WTC11 (cell line): ENCODE measurements at regions not wholly inside any gene's neighbourhood (a gene's known extent, or its start where the extent isn't known, plus 50 kb on each side); places are given as distances from the start of the nearest gene placed in this dataset.
"Not testable (repeated sequence)": the region's sequence is repeated elsewhere in the genome, so short reads cannot be mapped to it uniquely, and the experiment has no call there.

Source experiments
- ATAC-seq: fragments of 200-7000 bp; cut with Tn5 transposase; 2 replicates; pipeline ENCODE4 v1.10.0; 2021; ENCODE audit warnings: mild to moderate bottlenecking, moderate library complexity
- CTCF ChIA-PET: fragments of 300-600 bp; sonication (Branson Sonifier 250); formaldehyde crosslinking; loops from one replicate; lab custom pipeline; 2021; ENCODE audit warnings: antibody characterized with exemption; lab: Charles Lee
- POLR2A ChIA-PET: fragments of 350-600 bp; sonication (Branson Sonifier 250); formaldehyde crosslinking; loops from one replicate; lab custom pipeline; 2021; ENCODE audit warnings: antibody characterized with exemption; lab: Charles Lee
- DNase-seq: peaks from one replicate; pipeline ENCODE4 v3.0.0; 2021; ENCODE audit warnings: low spot score
- H3K27ac Mint-ChIP-seq: 2 replicates; pipeline ENCODE4 v1.8.0; 2021; ENCODE audit warnings: mixed read lengths
- H3K27me3 Mint-ChIP-seq: 2 replicates; pipeline ENCODE4 v1.8.0; 2021; ENCODE audit warnings: low read depth, mild to moderate bottlenecking, moderate library complexity, mixed read lengths
- H3K36me3 Mint-ChIP-seq: 2 replicates; pipeline ENCODE4 v1.8.0; 2021; ENCODE audit warnings: mixed read lengths
- H3K4me1 Mint-ChIP-seq: 2 replicates; pipeline ENCODE4 v1.8.0; 2022; ENCODE audit warnings: mixed read lengths
- H3K4me3 Mint-ChIP-seq: 2 replicates; pipeline ENCODE4 v1.8.0; 2021; ENCODE audit warnings: mild to moderate bottlenecking, moderate library complexity, mixed read lengths
- H3K9me3 Mint-ChIP-seq: 2 replicates; pipeline ENCODE4 v1.8.0; 2021; ENCODE audit warnings: mixed read lengths
- CREB1 ChIP-seq: sonication (generic); formaldehyde crosslinking; IDR thresholded peaks from 2 replicates; pipeline ENCODE4 v1.8.0; 2023; ENCODE audit warnings: mild to moderate bottlenecking, missing genetic modification reagents
- FOXJ3 ChIP-seq: sonication (generic); formaldehyde crosslinking; IDR thresholded peaks from 2 replicates; pipeline ENCODE4 v1.9.0; 2021; ENCODE audit warnings: missing genetic modification reagents, mild to moderate bottlenecking, borderline replicate concordance
- FOXK1 ChIP-seq: sonication (generic); formaldehyde crosslinking; IDR thresholded peaks from 2 replicates; pipeline ENCODE4 v1.8.0; 2022; ENCODE audit warnings: mild to moderate bottlenecking, moderate library complexity, missing genetic modification reagents
- FOXP1 ChIP-seq: sonication (generic); formaldehyde crosslinking; IDR thresholded peaks from 2 replicates; pipeline ENCODE4 v1.8.0; 2022; ENCODE audit warnings: missing genetic modification reagents, mild to moderate bottlenecking, moderate library complexity, borderline replicate concordance
- GABPB1 ChIP-seq: sonication (generic); formaldehyde crosslinking; IDR thresholded peaks from 2 replicates; pipeline ENCODE4 v1.8.1; 2023; ENCODE audit warnings: mild to moderate bottlenecking, missing genetic modification reagents
- JAZF1 ChIP-seq: fragments of 250-450 bp; sonication (Bioruptor Pico); IDR thresholded peaks from 2 replicates; pipeline ENCODE4 v1.9.0; 2021; ENCODE audit warnings: moderate library complexity, mild to moderate bottlenecking, inconsistent platforms
- SMAD3 ChIP-seq: sonication (generic); formaldehyde crosslinking; IDR thresholded peaks from 2 replicates; pipeline ENCODE4 v1.8.0; 2022; ENCODE audit warnings: missing genetic modification reagents, mild to moderate bottlenecking, borderline replicate concordance
- ZNF423 ChIP-seq: fragments of 250-450 bp; sonication (Bioruptor Pico); IDR thresholded peaks from 2 replicates; pipeline ENCODE4 v2.1.2; 2022; ENCODE audit warnings: mild to moderate bottlenecking, moderate library complexity
- TF ChIP-seq, protein P1 (sequence below): sonication (generic); formaldehyde crosslinking; IDR thresholded peaks from 2 replicates; pipeline ENCODE4 v1.8.1; 2022; ENCODE audit warnings: missing genetic modification reagents, borderline replicate concordance
- TF ChIP-seq, protein P2 (sequence below): sonication (generic); formaldehyde crosslinking; IDR thresholded peaks from 2 replicates; pipeline ENCODE4 v1.8.0; 2023; ENCODE audit warnings: missing genetic modification reagents
- TF ChIP-seq, protein P3 (sequence below): fragments of 250-450 bp; sonication (Bioruptor Pico); IDR thresholded peaks from 2 replicates; pipeline ENCODE4 v1.9.0; 2021; ENCODE audit warnings: mild to moderate bottlenecking, borderline replicate concordance
- TF ChIP-seq, protein P4 (sequence below): sonication (generic); formaldehyde crosslinking; IDR thresholded peaks from 2 replicates; pipeline ENCODE4 v1.8.1; 2023; ENCODE audit warnings: mild to moderate bottlenecking, missing genetic modification reagents
- TF ChIP-seq, protein P5 (sequence below): sonication (generic); formaldehyde crosslinking; IDR thresholded peaks from 2 replicates; pipeline ENCODE4 v1.8.0; 2022; ENCODE audit warnings: missing genetic modification reagents
- TF ChIP-seq, protein P6 (sequence below): sonication (generic); formaldehyde crosslinking; IDR thresholded peaks from 2 replicates; pipeline ENCODE4 v1.8.0; 2022; ENCODE audit warnings: mild to moderate bottlenecking, missing genetic modification reagents

DNA sequence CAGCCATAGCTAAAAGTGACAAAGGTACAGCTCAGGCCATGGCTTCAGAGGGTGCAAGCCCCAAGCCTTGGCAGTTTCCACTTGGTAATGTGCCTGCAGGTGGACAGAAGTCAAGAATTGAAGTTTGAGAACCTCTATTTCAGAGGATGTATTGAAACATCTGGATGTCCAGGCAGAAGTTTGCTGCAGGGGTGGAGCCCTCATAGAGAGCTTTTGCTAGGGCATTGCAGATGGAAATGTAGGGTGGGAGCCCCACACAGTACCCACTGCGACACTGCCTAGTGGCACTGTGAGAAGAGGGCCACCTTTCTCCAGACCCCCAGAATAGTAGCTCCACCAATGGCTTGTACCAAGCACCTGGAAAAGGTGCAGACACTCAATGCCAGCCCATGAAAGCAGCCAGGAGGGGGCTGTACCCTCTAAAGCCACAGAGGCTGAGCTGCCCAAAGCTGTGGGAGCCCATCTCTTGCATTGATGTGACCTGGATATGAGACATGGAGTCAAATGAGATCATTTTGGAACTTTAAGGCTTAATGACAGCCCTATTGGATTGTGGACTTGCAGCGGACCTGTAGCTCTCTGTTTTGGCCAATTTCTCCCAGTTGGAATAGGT is 1299.4 kb upstream of the MAP3K7 start:
- CTCF ChIA-PET: no interaction called here
- no peak for ATAC-seq

DNA sequence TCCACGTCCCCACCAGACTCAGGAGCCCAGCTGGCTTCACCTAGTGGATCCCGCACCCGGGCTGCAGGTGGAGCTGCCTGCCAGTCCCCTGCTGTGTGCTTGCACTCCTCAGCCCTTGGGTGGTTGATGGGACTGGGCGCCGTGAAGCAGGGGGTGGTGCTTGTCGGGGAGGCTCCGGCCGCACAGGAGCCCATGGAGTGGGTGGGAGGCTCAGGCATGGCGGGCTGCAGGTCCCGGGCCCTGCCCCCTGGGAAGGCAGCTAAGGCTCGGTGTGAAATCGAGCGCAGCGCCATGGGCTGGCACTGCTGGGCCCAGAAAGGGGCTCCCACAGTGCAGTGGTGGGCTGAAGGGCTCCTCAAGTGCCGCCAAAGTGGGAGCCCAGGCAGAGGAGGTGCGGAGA is 1294.9 kb upstream of the MAP3K7 start:
- H3K27me3 Mint-ChIP-seq, H3K4me3 Mint-ChIP-seq, H3K27ac Mint-ChIP-seq, ATAC-seq, DNase-seq, CTCF ChIA-PET, POLR2A ChIA-PET, H3K4me1 Mint-ChIP-seq: not testable (repeated sequence)
- peaks cover 30% of the 10 kb centered on the region for H3K36me3 Mint-ChIP-seq
- peaks cover 49% of the 10 kb centered on the region for H3K9me3 Mint-ChIP-seq

More for the DNA sequence above, 1299.4 kb upstream of the MAP3K7 start:
- Mint-ChIP-seq H3K27ac (no peak overlapping the region), H3K4me3 (no peak overlapping the region), H3K36me3 (peaks cover 48% of the 10 kb centered on the region), H3K4me1 (no peaks in the 10 kb centered on the region), H3K27me3 (peaks cover 2% of the 10 kb centered on the region; the same call in 1 of the 2 replicates)
- POLR2A ChIA-PET: no interaction called here
- no peak for TF ChIP-seq ZNF423 (CRISPR knock-in tag)
- TF ChIP-seq, protein P1, sequence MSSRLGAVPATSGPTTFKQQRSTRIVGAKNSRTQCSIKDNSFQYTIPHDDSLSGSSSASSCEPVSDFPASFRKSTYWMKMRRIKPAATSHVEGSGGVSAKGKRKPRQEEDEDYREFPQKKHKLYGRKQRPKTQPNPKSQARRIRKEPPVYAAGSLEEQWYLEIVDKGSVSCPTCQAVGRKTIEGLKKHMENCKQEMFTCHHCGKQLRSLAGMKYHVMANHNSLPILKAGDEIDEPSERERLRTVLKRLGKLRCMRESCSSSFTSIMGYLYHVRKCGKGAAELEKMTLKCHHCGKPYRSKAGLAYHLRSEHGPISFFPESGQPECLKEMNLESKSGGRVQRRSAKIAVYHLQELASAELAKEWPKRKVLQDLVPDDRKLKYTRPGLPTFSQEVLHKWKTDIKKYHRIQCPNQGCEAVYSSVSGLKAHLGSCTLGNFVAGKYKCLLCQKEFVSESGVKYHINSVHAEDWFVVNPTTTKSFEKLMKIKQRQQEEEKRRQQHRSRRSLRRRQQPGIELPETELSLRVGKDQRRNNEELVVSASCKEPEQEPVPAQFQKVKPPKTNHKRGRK (CRISPR knock-in tag): no peak
- no peak for TF ChIP-seq FOXJ3 (CRISPR knock-in tag)
- TF ChIP-seq, protein P2, sequence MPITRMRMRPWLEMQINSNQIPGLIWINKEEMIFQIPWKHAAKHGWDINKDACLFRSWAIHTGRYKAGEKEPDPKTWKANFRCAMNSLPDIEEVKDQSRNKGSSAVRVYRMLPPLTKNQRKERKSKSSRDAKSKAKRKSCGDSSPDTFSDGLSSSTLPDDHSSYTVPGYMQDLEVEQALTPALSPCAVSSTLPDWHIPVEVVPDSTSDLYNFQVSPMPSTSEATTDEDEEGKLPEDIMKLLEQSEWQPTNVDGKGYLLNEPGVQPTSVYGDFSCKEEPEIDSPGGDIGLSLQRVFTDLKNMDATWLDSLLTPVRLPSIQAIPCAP (CRISPR knock-in tag): no peak
- TF ChIP-seq JAZF1 (CRISPR knock-in tag): no peak
- no peak for TF ChIP-seq FOXK1 (CRISPR knock-in tag)
- TF ChIP-seq, protein P3, sequence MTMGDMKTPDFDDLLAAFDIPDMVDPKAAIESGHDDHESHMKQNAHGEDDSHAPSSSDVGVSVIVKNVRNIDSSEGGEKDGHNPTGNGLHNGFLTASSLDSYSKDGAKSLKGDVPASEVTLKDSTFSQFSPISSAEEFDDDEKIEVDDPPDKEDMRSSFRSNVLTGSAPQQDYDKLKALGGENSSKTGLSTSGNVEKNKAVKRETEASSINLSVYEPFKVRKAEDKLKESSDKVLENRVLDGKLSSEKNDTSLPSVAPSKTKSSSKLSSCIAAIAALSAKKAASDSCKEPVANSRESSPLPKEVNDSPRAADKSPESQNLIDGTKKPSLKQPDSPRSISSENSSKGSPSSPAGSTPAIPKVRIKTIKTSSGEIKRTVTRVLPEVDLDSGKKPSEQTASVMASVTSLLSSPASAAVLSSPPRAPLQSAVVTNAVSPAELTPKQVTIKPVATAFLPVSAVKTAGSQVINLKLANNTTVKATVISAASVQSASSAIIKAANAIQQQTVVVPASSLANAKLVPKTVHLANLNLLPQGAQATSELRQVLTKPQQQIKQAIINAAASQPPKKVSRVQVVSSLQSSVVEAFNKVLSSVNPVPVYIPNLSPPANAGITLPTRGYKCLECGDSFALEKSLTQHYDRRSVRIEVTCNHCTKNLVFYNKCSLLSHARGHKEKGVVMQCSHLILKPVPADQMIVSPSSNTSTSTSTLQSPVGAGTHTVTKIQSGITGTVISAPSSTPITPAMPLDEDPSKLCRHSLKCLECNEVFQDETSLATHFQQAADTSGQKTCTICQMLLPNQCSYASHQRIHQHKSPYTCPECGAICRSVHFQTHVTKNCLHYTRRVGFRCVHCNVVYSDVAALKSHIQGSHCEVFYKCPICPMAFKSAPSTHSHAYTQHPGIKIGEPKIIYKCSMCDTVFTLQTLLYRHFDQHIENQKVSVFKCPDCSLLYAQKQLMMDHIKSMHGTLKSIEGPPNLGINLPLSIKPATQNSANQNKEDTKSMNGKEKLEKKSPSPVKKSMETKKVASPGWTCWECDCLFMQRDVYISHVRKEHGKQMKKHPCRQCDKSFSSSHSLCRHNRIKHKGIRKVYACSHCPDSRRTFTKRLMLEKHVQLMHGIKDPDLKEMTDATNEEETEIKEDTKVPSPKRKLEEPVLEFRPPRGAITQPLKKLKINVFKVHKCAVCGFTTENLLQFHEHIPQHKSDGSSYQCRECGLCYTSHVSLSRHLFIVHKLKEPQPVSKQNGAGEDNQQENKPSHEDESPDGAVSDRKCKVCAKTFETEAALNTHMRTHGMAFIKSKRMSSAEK (CRISPR knock-in tag): no peak
- TF ChIP-seq GABPB1 (CRISPR knock-in tag): no peak
- no peak for TF ChIP-seq SMAD3 (CRISPR knock-in tag)
- no peak for TF ChIP-seq FOXP1 (CRISPR knock-in tag)
- TF ChIP-seq, protein P4, sequence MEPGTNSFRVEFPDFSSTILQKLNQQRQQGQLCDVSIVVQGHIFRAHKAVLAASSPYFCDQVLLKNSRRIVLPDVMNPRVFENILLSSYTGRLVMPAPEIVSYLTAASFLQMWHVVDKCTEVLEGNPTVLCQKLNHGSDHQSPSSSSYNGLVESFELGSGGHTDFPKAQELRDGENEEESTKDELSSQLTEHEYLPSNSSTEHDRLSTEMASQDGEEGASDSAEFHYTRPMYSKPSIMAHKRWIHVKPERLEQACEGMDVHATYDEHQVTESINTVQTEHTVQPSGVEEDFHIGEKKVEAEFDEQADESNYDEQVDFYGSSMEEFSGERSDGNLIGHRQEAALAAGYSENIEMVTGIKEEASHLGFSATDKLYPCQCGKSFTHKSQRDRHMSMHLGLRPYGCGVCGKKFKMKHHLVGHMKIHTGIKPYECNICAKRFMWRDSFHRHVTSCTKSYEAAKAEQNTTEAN: no peak
- no peak for TF ChIP-seq CREB1 (CRISPR knock-in tag)
- TF ChIP-seq, protein P5, sequence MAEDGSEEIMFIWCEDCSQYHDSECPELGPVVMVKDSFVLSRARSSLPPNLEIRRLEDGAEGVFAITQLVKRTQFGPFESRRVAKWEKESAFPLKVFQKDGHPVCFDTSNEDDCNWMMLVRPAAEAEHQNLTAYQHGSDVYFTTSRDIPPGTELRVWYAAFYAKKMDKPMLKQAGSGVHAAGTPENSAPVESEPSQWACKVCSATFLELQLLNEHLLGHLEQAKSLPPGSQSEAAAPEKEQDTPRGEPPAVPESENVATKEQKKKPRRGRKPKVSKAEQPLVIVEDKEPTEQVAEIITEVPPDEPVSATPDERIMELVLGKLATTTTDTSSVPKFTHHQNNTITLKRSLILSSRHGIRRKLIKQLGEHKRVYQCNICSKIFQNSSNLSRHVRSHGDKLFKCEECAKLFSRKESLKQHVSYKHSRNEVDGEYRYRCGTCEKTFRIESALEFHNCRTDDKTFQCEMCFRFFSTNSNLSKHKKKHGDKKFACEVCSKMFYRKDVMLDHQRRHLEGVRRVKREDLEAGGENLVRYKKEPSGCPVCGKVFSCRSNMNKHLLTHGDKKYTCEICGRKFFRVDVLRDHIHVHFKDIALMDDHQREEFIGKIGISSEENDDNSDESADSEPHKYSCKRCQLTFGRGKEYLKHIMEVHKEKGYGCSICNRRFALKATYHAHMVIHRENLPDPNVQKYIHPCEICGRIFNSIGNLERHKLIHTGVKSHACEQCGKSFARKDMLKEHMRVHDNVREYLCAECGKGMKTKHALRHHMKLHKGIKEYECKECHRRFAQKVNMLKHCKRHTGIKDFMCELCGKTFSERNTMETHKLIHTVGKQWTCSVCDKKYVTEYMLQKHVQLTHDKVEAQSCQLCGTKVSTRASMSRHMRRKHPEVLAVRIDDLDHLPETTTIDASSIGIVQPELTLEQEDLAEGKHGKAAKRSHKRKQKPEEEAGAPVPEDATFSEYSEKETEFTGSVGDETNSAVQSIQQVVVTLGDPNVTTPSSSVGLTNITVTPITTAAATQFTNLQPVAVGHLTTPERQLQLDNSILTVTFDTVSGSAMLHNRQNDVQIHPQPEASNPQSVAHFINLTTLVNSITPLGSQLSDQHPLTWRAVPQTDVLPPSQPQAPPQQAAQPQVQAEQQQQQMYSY (CRISPR knock-in tag): no peak
- TF ChIP-seq, protein P6, sequence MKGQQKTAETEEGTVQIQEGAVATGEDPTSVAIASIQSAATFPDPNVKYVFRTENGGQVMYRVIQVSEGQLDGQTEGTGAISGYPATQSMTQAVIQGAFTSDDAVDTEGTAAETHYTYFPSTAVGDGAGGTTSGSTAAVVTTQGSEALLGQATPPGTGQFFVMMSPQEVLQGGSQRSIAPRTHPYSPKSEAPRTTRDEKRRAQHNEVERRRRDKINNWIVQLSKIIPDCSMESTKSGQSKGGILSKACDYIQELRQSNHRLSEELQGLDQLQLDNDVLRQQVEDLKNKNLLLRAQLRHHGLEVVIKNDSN (CRISPR knock-in tag): no peak
- TF ChIP-seq, all 79 proteins: peak for 0
- peaks cover 67% of the 10 kb centered on the region for H3K9me3 Mint-ChIP-seq
- DNase-seq: no peak
